H9 (cell line): ENCODE measurements at regions not wholly inside any gene's neighbourhood (a gene's known extent, or its start where the extent isn't known, plus 50 kb on each side); places are given as distances from the start of the nearest gene placed in this dataset.

Source experiments
- DNase-seq: peaks from one replicate; pipeline ENCODE4 v3.0.0-alpha.2; 2017
- H2AFZ ChIP-seq: one replicate; pipeline ENCODE4 v1.6.1; 2013; ENCODE audit warnings: mild to moderate bottlenecking, low read length, control low read depth, moderate library complexity
- H2AK5ac ChIP-seq: 2 replicates; pipeline ENCODE4 v1.6.1; 2013; ENCODE audit warnings: low read length, control low read depth, mixed read lengths; ENCODE audit not compliant: insufficient read length
- H2BK120ac ChIP-seq: one replicate; pipeline ENCODE4 v1.6.1; 2013; ENCODE audit warnings: low read depth, mild to moderate bottlenecking, low read length, control low read depth, inconsistent platforms; ENCODE audit not compliant: poor library complexity, severe bottlenecking
- H2BK12ac ChIP-seq: 2 replicates; pipeline ENCODE4 v1.6.1; 2013; ENCODE audit warnings: low read length, control low read depth, mixed read lengths, low read depth; ENCODE audit not compliant: insufficient read length
- H2BK15ac ChIP-seq: 2 replicates; pipeline ENCODE4 v1.6.1; 2013; ENCODE audit warnings: low read depth, low read length, control low read depth
- H2BK20ac ChIP-seq: one replicate; pipeline ENCODE4 v1.6.1; 2013; ENCODE audit warnings: low read depth, mild to moderate bottlenecking, low read length, control low read depth, inconsistent platforms; ENCODE audit not compliant: poor library complexity, severe bottlenecking
- H2BK5ac ChIP-seq: 2 replicates; pipeline ENCODE4 v1.6.1; 2013; ENCODE audit warnings: low read length, control low read depth, mixed read lengths; ENCODE audit not compliant: insufficient read length
- H3K14ac ChIP-seq: 2 replicates; pipeline ENCODE4 v1.6.1; 2013; ENCODE audit warnings: low read length, control low read depth; ENCODE audit not compliant: insufficient read depth
- H3K18ac ChIP-seq: 2 replicates; pipeline ENCODE4 v1.6.1; 2013; ENCODE audit warnings: low read depth, mild to moderate bottlenecking, mixed read lengths, low read length, control low read depth; ENCODE audit not compliant: insufficient read length
- H3K23ac ChIP-seq: 2 replicates; pipeline ENCODE4 v1.6.1; 2013; ENCODE audit warnings: low read length, control low read depth, mixed read lengths, low read depth; ENCODE audit not compliant: insufficient read length
- H3K23me2 ChIP-seq: 2 replicates; pipeline ENCODE4 v1.6.1; 2013; ENCODE audit warnings: low read depth, mild to moderate bottlenecking, mixed read lengths, low read length, control low read depth; ENCODE audit not compliant: insufficient read length, poor library complexity, severe bottlenecking
- H3K27ac ChIP-seq: 2 replicates; pipeline ENCODE4 v1.5.1; 2013; ENCODE audit warnings: low read length, control low read depth, mixed read lengths, low read depth; ENCODE audit not compliant: insufficient read length
- H3K27me3 ChIP-seq: 2 replicates; pipeline ENCODE4 v1.6.1; 2013; ENCODE audit warnings: low read length, control low read depth, inconsistent platforms; ENCODE audit not compliant: insufficient read depth
- H3K4ac ChIP-seq: 2 replicates; pipeline ENCODE4 v1.6.1; 2013; ENCODE audit warnings: low read depth, mild to moderate bottlenecking, control low read depth, inconsistent platforms, low read length, moderate library complexity
- H3K4me1 ChIP-seq: 2 replicates; pipeline ENCODE4 v1.6.1; 2013; ENCODE audit warnings: low read length, control low read depth, inconsistent platforms; ENCODE audit not compliant: insufficient read depth
- H3K4me2 ChIP-seq: 2 replicates; pipeline ENCODE4 v1.6.1; 2013; ENCODE audit warnings: low read length, control low read depth, mixed read lengths; ENCODE audit not compliant: insufficient read length, insufficient read depth
- H3K56ac ChIP-seq: 2 replicates; pipeline ENCODE4 v1.6.1; 2013; ENCODE audit warnings: low read depth, mild to moderate bottlenecking, mixed read lengths, low read length, control low read depth; ENCODE audit not compliant: insufficient read length
- H3K79me1 ChIP-seq: 2 replicates; pipeline ENCODE4 v1.6.1; 2013; ENCODE audit warnings: low read depth, mild to moderate bottlenecking, moderate library complexity, low read length, control low read depth, inconsistent platforms; ENCODE audit not compliant: insufficient read depth, poor library complexity, severe bottlenecking
- H3K79me2 ChIP-seq: 2 replicates; pipeline ENCODE4 v1.6.1; 2013; ENCODE audit warnings: low read length, control low read depth, inconsistent platforms; ENCODE audit not compliant: insufficient read depth
- H3K9ac ChIP-seq: 2 replicates; pipeline ENCODE4 v1.6.1; 2013; ENCODE audit warnings: low read length, control low read depth, mixed read lengths; ENCODE audit not compliant: insufficient read length; ENCODE audit errors: extremely low read depth
- H3K9me3 ChIP-seq: one replicate; pipeline ENCODE4 v1.6.1; 2013; ENCODE audit warnings: low read depth, low read length, inconsistent platforms; ENCODE audit not compliant: control insufficient read depth
- H3T11ph ChIP-seq: one replicate; pipeline ENCODE4 v1.6.1; 2013; ENCODE audit warnings: mild to moderate bottlenecking, low read length, control low read depth, inconsistent platforms
- H4K20me1 ChIP-seq: one replicate; pipeline ENCODE4 v1.6.1; 2013; ENCODE audit not compliant: control insufficient read depth, insufficient read length, insufficient read depth
- H4K5ac ChIP-seq: 2 replicates; pipeline ENCODE4 v1.6.1; 2013; ENCODE audit warnings: low read depth, mild to moderate bottlenecking, mixed read lengths, low read length, control low read depth; ENCODE audit not compliant: insufficient read length
- H4K8ac ChIP-seq: replicated peaks from 2 replicates; pipeline ENCODE4 v1.6.1; 2013; ENCODE audit warnings: low read length, control low read depth, mixed read lengths, low read depth; ENCODE audit not compliant: insufficient read length
- H4K91ac ChIP-seq: 2 replicates; pipeline ENCODE4 v1.6.1; 2013; ENCODE audit warnings: low read depth, mild to moderate bottlenecking, moderate library complexity, mixed read lengths, low read length, control low read depth; ENCODE audit not compliant: insufficient read length
- H3K27ac Mint-ChIP-seq, 3 experiments: 2 replicates in 2 of 3; 3 replicates in 1 of 3; pipeline ENCODE4 v1.8.0; 2020 to 2021; ENCODE audit warnings: mixed read lengths in 3 of 3, mild to moderate bottlenecking in 1 of 3, moderate library complexity in 1 of 3
- H3K27me3 Mint-ChIP-seq: 2 replicates; pipeline ENCODE4 v1.8.0; 2021; ENCODE audit warnings: low read depth, mild to moderate bottlenecking, moderate library complexity, mixed read lengths
- H3K36me3 Mint-ChIP-seq, 3 experiments: 2 replicates in 2 of 3; 3 replicates in 1 of 3; pipeline ENCODE4 v1.8.0; 2020 to 2021; ENCODE audit warnings: low read depth in 3 of 3, mixed read lengths in 3 of 3; ENCODE audit not compliant: insufficient read depth in 1 of 3
- H3K4me1 Mint-ChIP-seq, 2 experiments: 2 replicates each; pipeline ENCODE4 v1.8.0; 2020; ENCODE audit warnings: mixed read lengths in 2 of 2
- H3K4me3 Mint-ChIP-seq, 2 experiments: 2 replicates in 1 of 2; 3 replicates in 1 of 2; pipeline ENCODE4 v1.8.0; 2020 to 2021; ENCODE audit warnings: mild to moderate bottlenecking in 2 of 2, mixed read lengths in 2 of 2, moderate library complexity in 1 of 2
- H3K9me3 Mint-ChIP-seq, 2 experiments: 2 replicates in 1 of 2; 3 replicates in 1 of 2; pipeline ENCODE4 v1.8.0; 2020; ENCODE audit warnings: mild to moderate bottlenecking in 2 of 2, mixed read lengths in 2 of 2, moderate library complexity in 1 of 2
- CTCF ChIP-seq: fragments of 200-600 bp; sonication (generic); conservative IDR thresholded peaks from 3 replicates; pipeline ENCODE4 v1.8.0; 2021; ENCODE audit warnings: antibody characterized with exemption, mild to moderate bottlenecking
- WGBS: extraction: QIAGEN DNeasy Blood & Tissue Kit; methylation state at CpG from one replicate; pipeline ENCODE4 v1.1.7; 2013; ENCODE audit warnings: missing lambda C conversion rate, low lambda C conversion rate, mixed read lengths; ENCODE audit not compliant: insufficient read length; ENCODE audit errors: extremely low coverage; 5-methylcytosine and 5-hydroxymethylcytosine counted together

GRCh38 chr6:147133669-147134068, 70.5 kb upstream of the STXBP5 start:
- H2BK20ac ChIP-seq: no peak overlapping the region
- no peaks in the 10 kb centered on the region for H3K23me2 ChIP-seq
- no peak overlapping the region for H4K91ac ChIP-seq
- H3K18ac ChIP-seq: no peak overlapping the region
- Mint-ChIP-seq H3K27me3 (no peaks in the 10 kb centered on the region), H3K36me3 (no peaks in the 10 kb centered on the region), H3K4me3 (no peak overlapping the region), H3K9me3 (no peaks in the 10 kb centered on the region), H3K4me1 (peaks cover 24 to 28% of the 10 kb centered on the region in 2 experiments), H3K27ac (no peak overlapping the region)
- H2BK5ac ChIP-seq: no peak overlapping the region
- H4K5ac ChIP-seq: no peak overlapping the region
- H3K14ac ChIP-seq: no peak overlapping the region
- no peaks in the 10 kb centered on the region for H4K20me1 ChIP-seq
- no peak overlapping the region for H2BK12ac ChIP-seq
- no peak overlapping the region for H4K8ac ChIP-seq
- WGBS: no CpG with 5 or more reads among the region's 4 CpGs
- no peaks in the 10 kb centered on the region for H3K4me1 ChIP-seq
- no peak for TF ChIP-seq CTCF
- H3K27me3 ChIP-seq: no peaks in the 10 kb centered on the region
- H3K79me1 ChIP-seq: no peaks in the 10 kb centered on the region
- no peak overlapping the region for H2BK15ac ChIP-seq
- DNase-seq: no peak
- H3K27ac ChIP-seq: no peak overlapping the region
- no peak overlapping the region for H3K4me2 ChIP-seq
- no peak overlapping the region for H3T11ph ChIP-seq
- no peak overlapping the region for H2AFZ ChIP-seq
- H3K9ac ChIP-seq: no peak overlapping the region
- H3K4ac ChIP-seq: no peak overlapping the region
- H2BK120ac ChIP-seq: no peak overlapping the region
- H3K79me2 ChIP-seq: no peaks in the 10 kb centered on the region
- no peak overlapping the region for H2AK5ac ChIP-seq
- no peaks in the 10 kb centered on the region for H3K9me3 ChIP-seq
- no peak overlapping the region for H3K56ac ChIP-seq
- no peak overlapping the region for H3K23ac ChIP-seq
